Osteoblast (primary cell): ENCODE measurements at regions not wholly inside any gene's neighbourhood (a gene's known extent, or its start where the extent isn't known, plus 50 kb on each side); places are given as distances from the start of the nearest gene placed in this dataset.
A peak's percentile ranks its signal among the peaks of the same experiment; 100 is the strongest.

ENCODE experiments used
- DNase-seq: peaks from one replicate; pipeline ENCODE4 v3.0.0; 2011; ENCODE audit warnings: low spot score, mixed read lengths; ENCODE audit not compliant: insufficient read length; ENCODE audit errors: missing footprints
- H2AFZ ChIP-seq: 2 replicates; pipeline ENCODE4 v1.6.0; 2011; ENCODE audit warnings: mild to moderate bottlenecking, low read length
- H3K27ac ChIP-seq: 2 replicates; pipeline ENCODE4 v1.5.1; 2011; ENCODE audit warnings: mild to moderate bottlenecking, low read depth, low read length, moderate library complexity
- H3K27me3 ChIP-seq: 2 replicates; pipeline ENCODE4 v1.6.0; 2012; ENCODE audit warnings: mild to moderate bottlenecking, control low read depth, inconsistent platforms, low read length, moderate library complexity; ENCODE audit not compliant: insufficient read depth
- H3K36me3 ChIP-seq: 2 replicates; pipeline ENCODE4 v1.5.1; 2011; ENCODE audit warnings: mild to moderate bottlenecking, low read length, control low read depth, moderate library complexity; ENCODE audit not compliant: insufficient read depth
- H3K4me1 ChIP-seq: 2 replicates; pipeline ENCODE4 v1.5.1; 2011; ENCODE audit warnings: mild to moderate bottlenecking, low read length, control low read depth, moderate library complexity; ENCODE audit not compliant: insufficient read depth
- H3K4me2 ChIP-seq: 2 replicates; pipeline ENCODE4 v1.6.0; 2011; ENCODE audit warnings: mild to moderate bottlenecking, low read length; ENCODE audit not compliant: insufficient read depth
- H3K4me3 ChIP-seq: fragments of 200-600 bp; sonication (generic); 3 replicates; pipeline ENCODE4 v1.5.1; 2012; ENCODE audit warnings: mild to moderate bottlenecking, low read length, inconsistent platforms; ENCODE audit not compliant: insufficient read depth
- H3K79me2 ChIP-seq: 2 replicates; pipeline ENCODE4 v1.6.0; 2012; ENCODE audit warnings: mild to moderate bottlenecking, low read length, control low read depth, inconsistent platforms; ENCODE audit not compliant: insufficient read depth
- H3K9me3 ChIP-seq: 2 replicates; pipeline ENCODE4 v1.5.1; 2011; ENCODE audit warnings: low read depth, low read length, control low read depth
- H4K20me1 ChIP-seq: 2 replicates; pipeline ENCODE4 v1.6.0; 2012; ENCODE audit warnings: mild to moderate bottlenecking, low read length, control low read depth; ENCODE audit not compliant: insufficient read depth
- TF ChIP-seq, protein P1 (sequence below): IDR thresholded peaks from 2 replicates; pipeline ENCODE4 v1.5.1; 2011; ENCODE audit warnings: mild to moderate bottlenecking, low read depth, low read length, moderate library complexity; ENCODE audit errors: extremely low read depth

GRCh38 chr7:142422621-142423020 lies 164.8 kb upstream of the PRSS58 start:
- no peak overlapping the region for H2AFZ ChIP-seq
- no peak overlapping the region for H3K4me3 ChIP-seq
- H4K20me1 ChIP-seq: no peaks in the 10 kb centered on the region
- H3K27me3 ChIP-seq: no peaks in the 10 kb centered on the region
- H3K27ac ChIP-seq: no peak overlapping the region
- H3K9me3 ChIP-seq: no peaks in the 10 kb centered on the region
- H3K36me3 ChIP-seq: no peaks in the 10 kb centered on the region
- no peak for DNase-seq
- H3K4me1 ChIP-seq: no peaks in the 10 kb centered on the region
- TF ChIP-seq, protein P1, sequence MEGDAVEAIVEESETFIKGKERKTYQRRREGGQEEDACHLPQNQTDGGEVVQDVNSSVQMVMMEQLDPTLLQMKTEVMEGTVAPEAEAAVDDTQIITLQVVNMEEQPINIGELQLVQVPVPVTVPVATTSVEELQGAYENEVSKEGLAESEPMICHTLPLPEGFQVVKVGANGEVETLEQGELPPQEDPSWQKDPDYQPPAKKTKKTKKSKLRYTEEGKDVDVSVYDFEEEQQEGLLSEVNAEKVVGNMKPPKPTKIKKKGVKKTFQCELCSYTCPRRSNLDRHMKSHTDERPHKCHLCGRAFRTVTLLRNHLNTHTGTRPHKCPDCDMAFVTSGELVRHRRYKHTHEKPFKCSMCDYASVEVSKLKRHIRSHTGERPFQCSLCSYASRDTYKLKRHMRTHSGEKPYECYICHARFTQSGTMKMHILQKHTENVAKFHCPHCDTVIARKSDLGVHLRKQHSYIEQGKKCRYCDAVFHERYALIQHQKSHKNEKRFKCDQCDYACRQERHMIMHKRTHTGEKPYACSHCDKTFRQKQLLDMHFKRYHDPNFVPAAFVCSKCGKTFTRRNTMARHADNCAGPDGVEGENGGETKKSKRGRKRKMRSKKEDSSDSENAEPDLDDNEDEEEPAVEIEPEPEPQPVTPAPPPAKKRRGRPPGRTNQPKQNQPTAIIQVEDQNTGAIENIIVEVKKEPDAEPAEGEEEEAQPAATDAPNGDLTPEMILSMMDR: no peak
- H3K4me2 ChIP-seq: no peak overlapping the region
- no peaks in the 10 kb centered on the region for H3K79me2 ChIP-seq

DNA sequence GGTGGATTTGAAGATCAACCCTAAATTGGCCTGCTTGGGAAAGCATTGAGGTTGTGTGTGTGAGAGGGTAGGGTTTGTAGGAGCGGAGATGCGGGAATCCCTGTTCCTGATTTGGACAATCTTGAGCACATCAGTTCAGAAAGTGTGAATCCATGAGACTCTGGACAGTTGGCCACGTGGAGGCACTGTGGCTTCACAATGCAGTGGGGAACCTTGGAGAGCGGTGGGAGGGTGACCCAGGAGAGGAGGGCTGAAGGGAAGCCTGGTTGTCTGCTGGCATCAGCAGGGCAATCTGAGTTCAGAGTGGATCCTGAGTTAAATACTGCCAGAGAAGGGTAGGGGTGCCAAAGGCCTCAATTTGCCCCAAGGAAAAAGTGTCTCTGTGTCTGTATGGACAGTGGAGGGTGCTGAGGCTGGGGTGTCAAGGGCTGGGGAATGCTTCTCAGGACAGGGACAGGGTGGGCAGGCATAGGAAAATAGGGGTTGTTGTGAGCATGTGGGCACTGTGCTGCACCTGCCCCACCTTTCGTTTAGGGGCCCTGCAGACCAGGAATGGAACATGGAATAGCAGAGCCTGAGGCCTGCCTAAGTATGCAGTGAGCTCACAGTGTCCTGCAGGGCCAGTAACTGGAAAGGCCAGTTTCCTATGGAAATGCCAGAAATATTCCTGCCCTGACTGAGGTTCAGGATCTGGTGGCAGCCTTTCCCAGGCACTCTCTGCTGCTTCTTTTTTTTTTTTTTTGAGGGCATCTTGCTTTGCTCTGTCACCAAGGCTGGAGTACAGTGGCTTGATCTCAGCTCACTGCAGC lies 162.9 kb upstream of the PRSS58 start:
- H3K4me2 ChIP-seq: no peak overlapping the region
- TF ChIP-seq, protein P1: peak; percentile 72
- H2AFZ ChIP-seq: no peak overlapping the region
- no peaks in the 10 kb centered on the region for H3K27me3 ChIP-seq
- no peaks in the 10 kb centered on the region for H3K79me2 ChIP-seq
- no peak overlapping the region for H3K4me3 ChIP-seq
- no peaks in the 10 kb centered on the region for H4K20me1 ChIP-seq
- H3K36me3 ChIP-seq: no peaks in the 10 kb centered on the region
- H3K27ac ChIP-seq: no peak overlapping the region
- no peaks in the 10 kb centered on the region for H3K4me1 ChIP-seq
- H3K9me3 ChIP-seq: no peaks in the 10 kb centered on the region
- peak; percentile 88 for DNase-seq

DNA sequence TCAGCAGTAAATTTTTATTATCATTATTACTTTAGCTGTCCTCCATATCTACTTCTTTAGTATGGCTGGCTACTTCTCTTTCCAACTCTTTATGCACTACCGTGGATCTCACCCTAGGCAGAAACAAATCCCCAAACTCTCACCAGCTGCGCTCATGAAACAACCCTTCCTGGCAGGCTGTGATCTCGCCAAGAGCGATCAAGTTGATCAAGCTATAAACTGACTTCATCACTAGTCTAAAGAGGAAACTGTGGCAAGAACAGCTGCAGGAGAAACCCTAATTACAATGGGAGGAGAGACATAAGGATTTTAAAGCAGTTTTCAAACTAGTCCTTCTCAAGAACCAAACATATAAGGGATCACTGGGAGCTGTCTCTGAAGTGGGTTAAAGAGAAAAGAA lies 160.5 kb upstream of the PRSS58 start:
- Histone ChIP-seq H3K4me2 (no peak overlapping the region), H3K4me1 (no peaks in the 10 kb centered on the region), H3K27ac (no peak overlapping the region), H4K20me1 (no peaks in the 10 kb centered on the region), H3K79me2 (no peaks in the 10 kb centered on the region), H3K27me3 (no peaks in the 10 kb centered on the region), H3K9me3 (no peaks in the 10 kb centered on the region), H3K36me3 (no peaks in the 10 kb centered on the region), H2AFZ (peak overlapping the region; percentile 49), H3K4me3 (no peak overlapping the region)
- no peak for DNase-seq
- TF ChIP-seq, protein P1: no peak

GRCh38 chr7:142414915-142415314 lies 157.1 kb upstream of the PRSS58 start:
- Histone ChIP-seq H3K27ac (no peak overlapping the region), H3K79me2 (no peaks in the 10 kb centered on the region), H3K36me3 (no peaks in the 10 kb centered on the region), H3K27me3 (no peaks in the 10 kb centered on the region), H3K9me3 (no peaks in the 10 kb centered on the region), H3K4me2 (no peak overlapping the region), H3K4me3 (no peak overlapping the region), H2AFZ (no peak overlapping the region), H4K20me1 (no peaks in the 10 kb centered on the region), H3K4me1 (no peaks in the 10 kb centered on the region)
- TF ChIP-seq, protein P1: no peak
- DNase-seq: no peak
